ENCODE measurements at regions not wholly inside any gene's neighbourhood (a gene's known extent, or its start where the extent isn't known, plus 50 kb on each side); places are given as distances from the start of the nearest gene placed in this dataset.
"Not testable (repeated sequence)": the region's sequence is repeated elsewhere in the genome, so short reads cannot be mapped to it uniquely, and the experiment has no call there.

- Mint-ChIP-seq H3K36me3 (ENCODE audit: insufficient read depth in 2 of 2) (peaks cover 4 to 7% of the 10 kb centered on the region in 2 donors), H3K27ac (no peak overlapping the region), H3K9me3 (peaks cover 5 to 6% of the 10 kb centered on the region in 2 donors), H3K4me1 (ENCODE audit: low read depth) (no peaks in the 10 kb centered on the region), H3K4me3 (no peak overlapping the region), H3K27me3 (ENCODE audit: low read depth) (no peaks in the 10 kb centered on the region)
- no peak for DNase-seq
- ATAC-seq (replicated peaks in 1 of 2), result no peak
Observed at GRCh38 chr5:130964231-130965202, 200.5 kb downstream of the HINT1 start.

GRCh38 chr5:130963798-130964197, 201.3 kb downstream of the HINT1 start:
- peaks cover 4 to 7% of the 10 kb centered on the region in 2 donors for H3K36me3 Mint-ChIP-seq (ENCODE audit: insufficient read depth in 2 of 2)
- no peak overlapping the region for H3K27ac Mint-ChIP-seq
- ATAC-seq (replicated peaks in 1 of 2), result no peak
- H3K27me3 Mint-ChIP-seq (ENCODE audit: low read depth), result no peaks in the 10 kb centered on the region
- DNase-seq, result no peak
- no peaks in the 10 kb centered on the region for H3K4me1 Mint-ChIP-seq (ENCODE audit: low read depth)
- peaks cover 5 to 6% of the 10 kb centered on the region in 2 donors for H3K9me3 Mint-ChIP-seq
- H3K4me3 Mint-ChIP-seq, result no peak overlapping the region

- Mint-ChIP-seq H3K4me1 (ENCODE audit: low read depth) (no peaks in the 10 kb centered on the region), H3K9me3 (peaks cover 2 to 7% of the 10 kb centered on the region in 2 donors), H3K27me3 (ENCODE audit: low read depth) (no peaks in the 10 kb centered on the region)
Observed at GRCh38 chr5:130957151-130957550, 207.9 kb downstream of the HINT1 start.

GRCh38 chr5:130955041-130955440, 210.0 kb downstream of the HINT1 start:
- Mint-ChIP-seq H3K9me3 (peaks cover 0 to 5% of the 10 kb centered on the region in 2 donors), H3K4me1 (ENCODE audit: low read depth) (no peaks in the 10 kb centered on the region), H3K36me3 (ENCODE audit: insufficient read depth in 2 of 2) (no peaks in the 10 kb centered on the region), H3K27ac (no peak overlapping the region), H3K4me3 (no peak overlapping the region), H3K27me3 (ENCODE audit: low read depth) (no peaks in the 10 kb centered on the region)
- no peak for ATAC-seq (replicated peaks in 1 of 2)
- DNase-seq, result no peak

More at GRCh38 chr5:130957151-130957550, 207.9 kb downstream of the HINT1 start:
- DNase-seq, result no peak
- ATAC-seq (replicated peaks in 1 of 2), result no peak
- H3K36me3 Mint-ChIP-seq (ENCODE audit: insufficient read depth in 2 of 2), result peaks cover 0 to 2% of the 10 kb centered on the region in 2 donors
- H3K27ac Mint-ChIP-seq, result no peak overlapping the region
- H3K4me3 Mint-ChIP-seq, result no peak overlapping the region

GRCh38 chr5:130954336-130954735, 210.7 kb downstream of the HINT1 start:
- Mint-ChIP-seq H3K36me3 (ENCODE audit: insufficient read depth in 2 of 2) (no peaks in the 10 kb centered on the region), H3K4me3 (no peak overlapping the region)

GRCh38 chr5:130939059-130939458, 226.0 kb downstream of the HINT1 start:
- Mint-ChIP-seq H3K27me3 (ENCODE audit: low read depth) (no peaks in the 10 kb centered on the region), H3K4me1 (ENCODE audit: low read depth) (no peaks in the 10 kb centered on the region), H3K9me3 (no peaks in the 10 kb centered on the region), H3K27ac (no peak overlapping the region), H3K36me3 (ENCODE audit: insufficient read depth in 2 of 2) (no peaks in the 10 kb centered on the region), H3K4me3 (no peak overlapping the region)
- ATAC-seq (replicated peaks in 1 of 2), result no peak
- no peak for DNase-seq

More at GRCh38 chr5:130954336-130954735, 210.7 kb downstream of the HINT1 start:
- no peak for ATAC-seq (replicated peaks in 1 of 2)
- H3K27me3 Mint-ChIP-seq (ENCODE audit: low read depth), result no peaks in the 10 kb centered on the region
- no peaks in the 10 kb centered on the region for H3K4me1 Mint-ChIP-seq (ENCODE audit: low read depth)
- no peak overlapping the region for H3K27ac Mint-ChIP-seq
- peaks cover 0 to 5% of the 10 kb centered on the region in 2 donors for H3K9me3 Mint-ChIP-seq
- DNase-seq, result no peak

- peaks cover 0 to 2% of the 10 kb centered on the region in 2 donors for H3K9me3 Mint-ChIP-seq
- H3K27ac Mint-ChIP-seq, result no peak overlapping the region
- H3K36me3 Mint-ChIP-seq (ENCODE audit: insufficient read depth in 2 of 2), result peaks cover 0 to 2% of the 10 kb centered on the region in 2 donors
- no peak for ATAC-seq (replicated peaks in 1 of 2)
- no peaks in the 10 kb centered on the region for H3K27me3 Mint-ChIP-seq (ENCODE audit: low read depth)
- no peak for DNase-seq
- H3K4me1 Mint-ChIP-seq (ENCODE audit: low read depth), result no peaks in the 10 kb centered on the region
- H3K4me3 Mint-ChIP-seq, result no peak overlapping the region
Observed at GRCh38 chr5:130937046-130937445, 228.0 kb downstream of the HINT1 start.

GRCh38 chr5:130923543-130924124, 241.4 kb downstream of the HINT1 start:
- Mint-ChIP-seq H3K9me3 (peaks cover 0 to 4% of the 10 kb centered on the region in 2 donors), H3K27me3 (ENCODE audit: low read depth) (no peaks in the 10 kb centered on the region), H3K4me3 (no peak overlapping the region), H3K36me3 (ENCODE audit: insufficient read depth in 2 of 2) (peaks cover 0 to 1% of the 10 kb centered on the region in 2 donors), H3K27ac (no peak overlapping the region), H3K4me1 (ENCODE audit: low read depth) (no peaks in the 10 kb centered on the region)
- ATAC-seq (replicated peaks in 1 of 2), result no peak
- DNase-seq, result no peak

- no peak for DNase-seq
Observed at GRCh38 chr5:130912088-130912487, 253.0 kb downstream of the HINT1 start.

GRCh38 chr5:130908186-130908585, 256.9 kb downstream of the HINT1 start:
- Mint-ChIP-seq H3K4me1 (ENCODE audit: low read depth) (no peaks in the 10 kb centered on the region), H3K36me3 (ENCODE audit: insufficient read depth in 2 of 2) (peaks cover 0 to 1% of the 10 kb centered on the region in 2 donors), H3K27me3 (ENCODE audit: low read depth) (no peaks in the 10 kb centered on the region), H3K27ac (no peak overlapping the region), H3K9me3 (peaks cover 0 to 5% of the 10 kb centered on the region in 2 donors), H3K4me3 (no peak overlapping the region)
- DNase-seq (no peak), ATAC-seq (replicated peaks in 1 of 2) (no peak)

More at GRCh38 chr5:130912088-130912487, 253.0 kb downstream of the HINT1 start:
- no peak overlapping the region for H3K27ac Mint-ChIP-seq
- peaks cover 0 to 2% of the 10 kb centered on the region in 2 donors for H3K9me3 Mint-ChIP-seq
- peaks cover 0 to 3% of the 10 kb centered on the region in 2 donors for H3K36me3 Mint-ChIP-seq (ENCODE audit: insufficient read depth in 2 of 2)
- H3K4me1 Mint-ChIP-seq (ENCODE audit: low read depth), result no peaks in the 10 kb centered on the region
- H3K27me3 Mint-ChIP-seq (ENCODE audit: low read depth), result no peaks in the 10 kb centered on the region
- no peak overlapping the region for H3K4me3 Mint-ChIP-seq
- ATAC-seq (replicated peaks in 1 of 2), result no peak

- not testable (repeated sequence) for H3K4me1 Mint-ChIP-seq (ENCODE audit: low read depth); H3K36me3 Mint-ChIP-seq (ENCODE audit: insufficient read depth in 2 of 2); ATAC-seq (replicated peaks in 1 of 2); DNase-seq; H3K27me3 Mint-ChIP-seq (ENCODE audit: low read depth); H3K27ac Mint-ChIP-seq; H3K4me3 Mint-ChIP-seq
- peaks cover 6 to 14% of the 10 kb centered on the region in 2 donors for H3K9me3 Mint-ChIP-seq
Observed at GRCh38 chr5:130897537-130898195, 267.4 kb downstream of the HINT1 start.

- H3K36me3 Mint-ChIP-seq (ENCODE audit: insufficient read depth in 2 of 2); H3K27me3 Mint-ChIP-seq (ENCODE audit: low read depth); H3K4me1 Mint-ChIP-seq (ENCODE audit: low read depth); ATAC-seq (replicated peaks in 1 of 2); H3K27ac Mint-ChIP-seq; DNase-seq; H3K4me3 Mint-ChIP-seq: not testable (repeated sequence)
- peaks cover 6 to 14% of the 10 kb centered on the region in 2 donors for H3K9me3 Mint-ChIP-seq
Observed at GRCh38 chr5:130897181-130897536, 267.9 kb downstream of the HINT1 start.

GRCh38 chr5:130896636-130897035, 268.4 kb downstream of the HINT1 start:
- H3K36me3 Mint-ChIP-seq (ENCODE audit: insufficient read depth in 2 of 2), result peaks cover 1 to 4% of the 10 kb centered on the region in 2 donors
- ATAC-seq (replicated peaks in 1 of 2) (no peak), DNase-seq (no peak)
- H3K4me1 Mint-ChIP-seq (ENCODE audit: low read depth), result no peaks in the 10 kb centered on the region
- H3K9me3 Mint-ChIP-seq, result peaks cover 6 to 14% of the 10 kb centered on the region in 2 donors
- H3K27ac Mint-ChIP-seq, result no peak overlapping the region
- no peak overlapping the region for H3K4me3 Mint-ChIP-seq
- peaks cover 7% of the 10 kb centered on the region for H3K27me3 Mint-ChIP-seq (ENCODE audit: low read depth)
